Breast epithelium (tissue), 4 donors: ENCODE measurements at regions not wholly inside any gene's neighbourhood (a gene's known extent, or its start where the extent isn't known, plus 50 kb on each side); places are given as distances from the start of the nearest gene placed in this dataset.

Source experiments
- DNase-seq, 2 donors: peaks; one replicate each; pipeline ENCODE4 v3.0.0-alpha.2; 2019; ENCODE audit warnings: low spot score in 2 of 2
- H3K27ac ChIP-seq, 2 donors: fragments of 200-600 bp; sonication (generic) in 1 of 2; one replicate each; pipeline ENCODE4 v1.5.1; 2016 to 2019; ENCODE audit warnings: mild to moderate bottlenecking in 1 of 2
- H3K27me3 ChIP-seq, 2 donors: fragments of 200-600 bp; sonication (generic) in 1 of 2; one replicate each; pipeline versions ENCODE4 v1.5.1 to v1.6.0; 2017 to 2019; ENCODE audit warnings: control low read depth in 1 of 2, mild to moderate bottlenecking in 1 of 2
- H3K36me3 ChIP-seq: fragments of 200-600 bp; one replicate; pipeline ENCODE4 v1.5.1; 2019
- H3K4me1 ChIP-seq, 2 donors: fragments of 200-600 bp; sonication (generic); one replicate each; pipeline ENCODE4 v1.5.1; 2016 to 2019; ENCODE audit warnings: control low read depth in 1 of 2
- H3K4me3 ChIP-seq, 3 donors: fragments of 200-600 bp; sonication (generic); 1 replicate in 2 of 3; 2 replicates in 1 of 3; pipeline ENCODE4 v1.5.1; 2016 to 2019; ENCODE audit warnings: mild to moderate bottlenecking in 3 of 3, moderate library complexity in 2 of 3
- H3K9me3 ChIP-seq, 2 donors: fragments of 200-600 bp; sonication (generic) in 1 of 2; one replicate each; pipeline ENCODE4 v1.5.1; 2016 to 2019; ENCODE audit warnings: control low read depth in 1 of 2
- CTCF ChIP-seq, 3 donors: fragments of 450-650 bp; IDR thresholded peaks; one replicate each; pipeline ENCODE4 v1.5.1; 2016 to 2017; ENCODE audit warnings: antibody characterized with exemption in 3 of 3, mild to moderate bottlenecking in 3 of 3, moderate library complexity in 3 of 3
- POLR2A ChIP-seq: fragments of 450-650 bp; IDR thresholded peaks from one replicate; pipeline ENCODE4 v1.6.1; 2016; ENCODE audit warnings: antibody characterized with exemption, mild to moderate bottlenecking, moderate library complexity
- POLR2AphosphoS5 ChIP-seq, 3 donors: sonication (generic); formaldehyde crosslinking; IDR thresholded peaks; one replicate each; pipeline ENCODE4 v1.6.1; 2017; ENCODE audit warnings: antibody characterized with exemption in 3 of 3
- intact Hi-C: fragments of 100-400 bp; cut with DNase I; formaldehyde crosslinking; loops from one replicate; pipeline ENCODE4 v1.15.1; 2023; ENCODE audit warnings: low total_unique reads

- no peak for TF ChIP-seq CTCF (IDR thresholded peaks at IDR 0.05)
- TF ChIP-seq POLR2AphosphoS5 (IDR thresholded peaks at IDR 0.05): no peak
- TF ChIP-seq POLR2A: no peak
- Histone ChIP-seq H3K27ac (no peak overlapping the region), H3K9me3 (no peaks in the 10 kb centered on the region), H3K36me3 (no peaks in the 10 kb centered on the region), H3K4me1 (no peaks in the 10 kb centered on the region), H3K27me3 (no peaks in the 10 kb centered on the region), H3K4me3 (no peak overlapping the region)
- intact Hi-C loops: no loop called here
- no peak for DNase-seq
These were observed 1272.5 kb downstream of the ROBO1 start for GRCh38 chr3:78495301-78495700.

- no peaks in the 10 kb centered on the region for H3K9me3 ChIP-seq
- no peaks in the 10 kb centered on the region for H3K4me1 ChIP-seq
- no peaks in the 10 kb centered on the region for H3K36me3 ChIP-seq
- no peak overlapping the region for H3K27ac ChIP-seq
- intact Hi-C loops: no loop called here
- no peaks in the 10 kb centered on the region for H3K27me3 ChIP-seq
- H3K4me3 ChIP-seq: no peak overlapping the region
- DNase-seq: no peak
- TF ChIP-seq CTCF (IDR thresholded peaks at IDR 0.05) (no peak), POLR2AphosphoS5 (IDR thresholded peaks at IDR 0.05) (no peak), POLR2A (no peak)
These were observed 1271.3 kb downstream of the ROBO1 start for GRCh38 chr3:78496501-78496900.

- no peak for DNase-seq
- Histone ChIP-seq H3K9me3 (no peaks in the 10 kb centered on the region), H3K27ac (no peak overlapping the region)
These were observed 1270.8 kb downstream of the ROBO1 start for GRCh38 chr3:78497021-78497420.

GRCh38 chr3:78497767-78498166, 1270.0 kb downstream of the ROBO1 start:
- Histone ChIP-seq H3K9me3 (no peaks in the 10 kb centered on the region), H3K4me1 (no peaks in the 10 kb centered on the region), H3K27me3 (no peaks in the 10 kb centered on the region), H3K4me3 (no peak overlapping the region), H3K36me3 (no peaks in the 10 kb centered on the region), H3K27ac (no peak overlapping the region)
- DNase-seq: no peak
- intact Hi-C loops: no loop called here
- TF ChIP-seq CTCF (IDR thresholded peaks at IDR 0.05) (no peak), POLR2AphosphoS5 (IDR thresholded peaks at IDR 0.05) (no peak), POLR2A (no peak)

More at GRCh38 chr3:78497021-78497420, 1270.8 kb downstream of the ROBO1 start:
- intact Hi-C loops: no loop called here
- Histone ChIP-seq H3K36me3 (no peaks in the 10 kb centered on the region), H3K4me1 (no peaks in the 10 kb centered on the region), H3K27me3 (no peaks in the 10 kb centered on the region), H3K4me3 (no peak overlapping the region)
- TF ChIP-seq CTCF (IDR thresholded peaks at IDR 0.05) (no peak), POLR2A (no peak), POLR2AphosphoS5 (IDR thresholded peaks at IDR 0.05) (no peak)

- Histone ChIP-seq H3K4me3 (no peak overlapping the region), H3K27ac (no peak overlapping the region), H3K9me3 (no peaks in the 10 kb centered on the region), H3K4me1 (no peaks in the 10 kb centered on the region), H3K36me3 (no peaks in the 10 kb centered on the region), H3K27me3 (no peaks in the 10 kb centered on the region)
- intact Hi-C loops: no loop called here
- TF ChIP-seq CTCF (IDR thresholded peaks at IDR 0.05): no peak
- no peak for TF ChIP-seq POLR2AphosphoS5 (IDR thresholded peaks at IDR 0.05)
- no peak for TF ChIP-seq POLR2A
- DNase-seq: no peak
These were observed 1261.7 kb downstream of the ROBO1 start for GRCh38 chr3:78506061-78506460.
